PC-9 (cell line): ENCODE measurements at regions not wholly inside any gene's neighbourhood (a gene's known extent, or its start where the extent isn't known, plus 50 kb on each side); places are given as distances from the start of the nearest gene placed in this dataset.

Source experiments
- CTCF ChIP-seq: fragments of 200-600 bp; sonication (generic); conservative IDR thresholded peaks from 2 replicates; pipeline ENCODE4 v1.6.1; 2017; ENCODE audit warnings: mixed run types, antibody characterized with exemption, mild to moderate bottlenecking, moderate library complexity
- EZH2 ChIP-seq: fragments of 200-600 bp; sonication (generic); IDR thresholded peaks from 2 replicates; pipeline ENCODE4 v1.8.0; 2017; ENCODE audit warnings: antibody characterized with exemption, low read depth

- TF ChIP-seq CTCF = no peak
- TF ChIP-seq EZH2 = no peak
Measured at GRCh38 chr1:110811529-110811928, 61.4 kb upstream of the CD53 start.
